GM12878 (cell line): ENCODE measurements at regions not wholly inside any gene's neighbourhood (a gene's known extent, or its start where the extent isn't known, plus 50 kb on each side); places are given as distances from the start of the nearest gene placed in this dataset.

Experiments
- BMI1 ChIP-seq: fragments of 450-650 bp; IDR thresholded peaks from 2 replicates; pipeline ENCODE4 v1.6.1; 2016; ENCODE audit warnings: mild to moderate bottlenecking, moderate library complexity, borderline replicate concordance
- EZH2 ChIP-seq: IDR thresholded peaks from 2 replicates; pipeline ENCODE4 v1.6.1; 2012; ENCODE audit warnings: low read depth, mild to moderate bottlenecking, control low read depth, inconsistent platforms, low read length, borderline replicate concordance; ENCODE audit not compliant: control insufficient read depth
- SMC3 ChIP-seq: IDR thresholded peaks from 2 replicates; pipeline ENCODE4 v1.6.1; 2011; ENCODE audit warnings: low read length, improper control_type of control experiment, borderline replicate concordance
- TF ChIP-seq, protein P1 (sequence below), 3 experiments: IDR thresholded peaks in 2 of 3; conservative IDR thresholded peaks in 1 of 3; 2 replicates each; pipeline ENCODE4 v1.5.1; 2011; ENCODE audit warnings: low read depth in 3 of 3, low read length in 3 of 3, mild to moderate bottlenecking in 3 of 3, control low read depth in 2 of 3, moderate library complexity in 2 of 3, inconsistent platforms in 1 of 3, mixed read lengths in 1 of 3; ENCODE audit not compliant: control insufficient read depth in 2 of 3, insufficient read depth in 1 of 3; ENCODE audit errors: extremely low read depth in 1 of 3
- TF ChIP-seq, protein P2 (sequence below): fragments of 450-650 bp; IDR thresholded peaks from 2 replicates; pipeline ENCODE4 v1.6.1; 2017; ENCODE audit warnings: mild to moderate bottlenecking

DNA sequence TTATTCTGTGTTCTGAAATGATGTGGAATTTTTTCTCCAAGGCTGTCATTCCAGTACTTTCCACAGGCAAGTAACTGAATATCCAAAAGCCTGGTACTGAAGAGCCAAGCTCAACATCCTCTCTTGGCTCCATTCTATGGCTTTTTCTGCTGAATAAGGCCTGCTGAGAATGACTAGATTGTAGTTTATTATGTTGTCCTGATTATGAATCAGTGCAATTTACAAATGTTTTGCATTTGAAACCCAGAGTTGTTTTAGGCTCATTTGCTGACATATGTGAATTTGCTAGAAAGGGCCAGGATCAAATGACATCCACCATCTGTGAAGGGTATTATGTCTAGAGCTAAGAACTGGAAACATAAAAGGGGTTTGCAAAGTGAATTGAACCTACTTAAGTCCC is 596.6 kb downstream of the KCTD12 start:
- TF ChIP-seq, protein P1, sequence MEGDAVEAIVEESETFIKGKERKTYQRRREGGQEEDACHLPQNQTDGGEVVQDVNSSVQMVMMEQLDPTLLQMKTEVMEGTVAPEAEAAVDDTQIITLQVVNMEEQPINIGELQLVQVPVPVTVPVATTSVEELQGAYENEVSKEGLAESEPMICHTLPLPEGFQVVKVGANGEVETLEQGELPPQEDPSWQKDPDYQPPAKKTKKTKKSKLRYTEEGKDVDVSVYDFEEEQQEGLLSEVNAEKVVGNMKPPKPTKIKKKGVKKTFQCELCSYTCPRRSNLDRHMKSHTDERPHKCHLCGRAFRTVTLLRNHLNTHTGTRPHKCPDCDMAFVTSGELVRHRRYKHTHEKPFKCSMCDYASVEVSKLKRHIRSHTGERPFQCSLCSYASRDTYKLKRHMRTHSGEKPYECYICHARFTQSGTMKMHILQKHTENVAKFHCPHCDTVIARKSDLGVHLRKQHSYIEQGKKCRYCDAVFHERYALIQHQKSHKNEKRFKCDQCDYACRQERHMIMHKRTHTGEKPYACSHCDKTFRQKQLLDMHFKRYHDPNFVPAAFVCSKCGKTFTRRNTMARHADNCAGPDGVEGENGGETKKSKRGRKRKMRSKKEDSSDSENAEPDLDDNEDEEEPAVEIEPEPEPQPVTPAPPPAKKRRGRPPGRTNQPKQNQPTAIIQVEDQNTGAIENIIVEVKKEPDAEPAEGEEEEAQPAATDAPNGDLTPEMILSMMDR (IDR thresholded peaks at IDR 0.05 in 2 of 3, conservative IDR thresholded peaks at IDR 0.05 in 1 of 3; ENCODE audit: control insufficient read depth in 2 of 3, extremely low read depth in 1 of 3, insufficient read depth in 1 of 3, low read depth in 3 of 3, low read length in 3 of 3): no peak
- no peak for TF ChIP-seq EZH2
- TF ChIP-seq, protein P2, sequence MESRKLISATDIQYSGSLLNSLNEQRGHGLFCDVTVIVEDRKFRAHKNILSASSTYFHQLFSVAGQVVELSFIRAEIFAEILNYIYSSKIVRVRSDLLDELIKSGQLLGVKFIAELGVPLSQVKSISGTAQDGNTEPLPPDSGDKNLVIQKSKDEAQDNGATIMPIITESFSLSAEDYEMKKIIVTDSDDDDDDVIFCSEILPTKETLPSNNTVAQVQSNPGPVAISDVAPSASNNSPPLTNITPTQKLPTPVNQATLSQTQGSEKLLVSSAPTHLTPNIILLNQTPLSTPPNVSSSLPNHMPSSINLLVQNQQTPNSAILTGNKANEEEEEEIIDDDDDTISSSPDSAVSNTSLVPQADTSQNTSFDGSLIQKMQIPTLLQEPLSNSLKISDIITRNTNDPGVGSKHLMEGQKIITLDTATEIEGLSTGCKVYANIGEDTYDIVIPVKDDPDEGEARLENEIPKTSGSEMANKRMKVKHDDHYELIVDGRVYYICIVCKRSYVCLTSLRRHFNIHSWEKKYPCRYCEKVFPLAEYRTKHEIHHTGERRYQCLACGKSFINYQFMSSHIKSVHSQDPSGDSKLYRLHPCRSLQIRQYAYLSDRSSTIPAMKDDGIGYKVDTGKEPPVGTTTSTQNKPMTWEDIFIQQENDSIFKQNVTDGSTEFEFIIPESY: no peak
- TF ChIP-seq SMC3: no peak
- TF ChIP-seq BMI1: no peak
